DOHH2 (cell line): ENCODE measurements at regions not wholly inside any gene's neighbourhood (a gene's known extent, or its start where the extent isn't known, plus 50 kb on each side); places are given as distances from the start of the nearest gene placed in this dataset.

Source experiments
- CTCF ChIP-seq: fragments of 200-600 bp; sonication (generic); IDR thresholded peaks from one replicate; pipeline ENCODE4 v1.5.1; 2014; ENCODE audit warnings: antibody characterized with exemption, mild to moderate bottlenecking, low read depth, low read length; ENCODE audit not compliant: poor library complexity, severe bottlenecking
- EZH2phosphoT487 ChIP-seq: fragments of 200-600 bp; sonication (generic); IDR thresholded peaks from 2 replicates; pipeline ENCODE4 v1.6.1; 2017; ENCODE audit warnings: borderline replicate concordance, mild to moderate bottlenecking, antibody characterized with exemption, low read length, moderate library complexity, mixed read lengths

GRCh38 chr14:40365305-40365704 is 933.1 kb upstream of the FBXO33 start:
- TF ChIP-seq CTCF (no peak), EZH2phosphoT487 (no peak)
